ENCODE measurements at regions not wholly inside any gene's neighbourhood (a gene's known extent, or its start where the extent isn't known, plus 50 kb on each side); places are given as distances from the start of the nearest gene placed in this dataset.

GRCh38 chr5:107808671-107809137 lies 138.0 kb upstream of the EFNA5 start:
- peak; percentile 19 for DNase-seq

DNA sequence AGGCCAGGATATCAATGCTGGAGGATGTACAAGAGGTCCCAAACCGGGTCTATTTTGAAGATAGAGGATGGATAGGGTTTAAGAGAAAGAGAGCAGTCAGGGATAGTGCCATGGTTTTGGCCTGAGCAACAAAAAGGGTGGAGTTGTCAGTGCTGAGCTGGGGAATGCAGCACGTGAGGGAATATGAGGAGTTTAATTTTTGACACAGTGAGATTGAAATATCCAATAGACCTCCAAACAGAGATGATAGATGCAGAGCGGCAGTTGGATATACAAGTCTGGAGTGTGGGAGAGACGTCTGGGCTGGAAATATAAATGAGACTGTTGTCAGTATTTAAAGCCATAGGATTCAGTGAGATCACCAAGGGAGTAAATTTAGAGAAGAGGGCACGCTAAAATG lies 136.7 kb upstream of the EFNA5 start:
- no peak for DNase-seq

DNA sequence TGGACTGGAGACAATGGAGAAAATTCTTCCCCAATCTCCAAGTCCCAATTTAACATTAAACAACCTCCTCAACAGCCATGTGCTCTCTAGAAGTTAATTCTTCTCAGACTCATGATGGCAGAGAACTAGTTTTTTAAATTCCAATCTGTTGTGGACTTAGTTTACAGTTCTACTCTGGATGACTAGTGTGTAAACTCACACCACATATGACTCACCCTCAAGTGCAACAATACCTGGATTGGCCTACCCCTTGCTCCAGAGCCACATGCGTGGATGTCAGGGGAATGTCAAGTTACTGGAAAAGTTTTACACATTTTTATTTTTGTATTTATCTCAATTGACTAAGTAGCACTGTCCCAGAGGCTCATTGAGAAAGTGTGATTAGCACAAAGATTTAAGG lies 136.0 kb upstream of the EFNA5 start:
- DNase-seq = no peak

DNA sequence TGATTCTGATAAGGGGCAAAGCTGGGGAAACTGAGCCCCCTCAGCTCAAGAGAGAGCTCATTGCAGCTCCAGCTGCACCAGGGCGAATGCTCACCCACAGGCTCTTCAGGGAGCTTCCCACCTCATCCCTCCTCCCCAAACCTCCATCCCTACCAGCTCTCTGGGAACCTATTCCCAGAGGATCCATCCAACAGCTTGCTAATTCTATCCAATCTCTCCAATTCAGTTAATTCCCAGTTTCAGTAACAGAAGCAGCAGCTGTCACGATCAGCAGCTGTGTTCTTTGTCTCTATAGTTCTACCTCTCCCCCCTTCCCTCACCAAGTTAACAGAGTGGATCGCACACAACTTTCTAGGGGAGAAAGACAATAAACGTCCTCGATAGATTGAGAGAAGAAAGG lies 135.5 kb upstream of the EFNA5 start:
- peak; percentile 86 for DNase-seq

- peak; percentile 84 for DNase-seq
These were observed 135.1 kb upstream of the EFNA5 start for GRCh38 chr5:107805824-107806223.

DNA sequence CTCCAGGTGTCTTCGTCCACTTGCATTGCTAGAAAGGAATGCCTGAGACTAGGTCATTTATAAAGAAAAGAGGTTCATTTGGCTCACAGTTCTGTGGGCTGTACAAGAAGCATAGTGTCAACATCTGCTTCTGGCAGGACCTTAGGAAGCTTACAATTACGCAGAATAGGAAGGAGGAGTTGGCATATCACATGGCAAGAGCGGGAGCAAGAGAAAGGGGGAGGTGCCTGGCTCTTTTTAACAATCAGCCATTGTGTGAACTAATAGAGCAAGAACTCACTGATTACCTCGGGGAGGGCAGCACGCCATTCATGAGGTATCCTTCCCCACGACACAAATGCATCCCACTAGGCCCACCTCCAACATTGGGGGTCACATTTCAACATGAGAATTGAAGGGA lies 134.4 kb upstream of the EFNA5 start:
- DNase-seq = no peak

DNA sequence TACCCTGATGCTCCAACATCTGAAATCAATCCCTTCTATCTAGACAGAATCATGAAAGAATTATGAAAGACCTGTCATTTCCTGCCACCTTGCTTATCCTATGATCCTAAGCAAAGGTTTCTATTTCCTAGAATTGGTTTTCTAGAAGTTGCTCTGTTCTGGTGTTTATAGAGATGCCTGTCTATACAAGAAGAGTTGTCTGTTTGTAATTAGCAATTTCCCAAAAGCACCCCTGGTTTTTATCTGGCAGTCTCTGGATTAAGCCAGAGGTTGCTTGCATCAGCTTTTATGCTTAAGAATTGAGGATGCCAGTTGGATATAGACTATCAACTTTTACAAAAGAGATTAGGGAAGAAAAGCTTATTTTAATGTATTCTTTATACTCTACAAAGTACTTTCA lies 133.0 kb upstream of the EFNA5 start:
- DNase-seq = no peak

DNA sequence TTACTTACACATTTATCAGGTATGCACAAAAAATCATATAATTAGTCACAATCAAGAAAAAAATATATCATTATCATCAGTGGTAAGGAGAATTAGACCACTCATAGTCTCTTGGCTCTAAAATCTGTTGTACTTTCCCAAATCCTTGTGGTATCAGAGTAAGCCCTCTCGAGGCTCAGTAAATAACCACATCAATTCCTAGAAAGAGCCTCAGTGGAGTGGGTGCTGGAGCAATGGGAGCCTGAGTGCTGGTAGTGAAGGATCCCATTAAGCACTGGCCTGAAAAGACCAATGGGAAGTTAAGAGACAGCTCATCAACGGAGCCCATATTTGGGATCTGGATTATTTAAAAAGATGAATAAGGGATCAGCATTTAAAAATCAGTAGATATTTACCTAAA lies 130.3 kb upstream of the EFNA5 start:
- DNase-seq = no peak

DNA sequence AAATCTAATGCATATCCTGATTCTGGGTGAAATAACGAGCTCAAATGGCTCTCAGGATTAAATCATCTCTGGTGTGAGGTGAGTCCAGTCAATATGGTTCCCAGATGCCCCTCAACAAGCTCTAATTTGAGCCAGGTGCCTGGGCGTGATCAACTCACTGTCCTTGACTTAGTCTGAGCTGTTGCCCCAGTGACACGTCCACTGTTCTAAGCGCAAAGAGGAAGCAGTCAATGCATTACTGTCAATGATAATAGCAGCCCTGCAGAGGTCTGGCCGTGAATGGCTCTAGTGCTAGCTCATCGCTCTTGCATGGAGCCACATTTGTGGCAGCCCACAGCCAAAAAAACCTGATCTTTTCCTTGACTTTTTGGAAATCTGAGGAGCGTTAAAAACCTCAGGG lies 128.6 kb upstream of the EFNA5 start:
- DNase-seq = no peak

GRCh38 chr5:107796797-107797196 lies 126.1 kb upstream of the EFNA5 start:
- no peak for DNase-seq

DNA sequence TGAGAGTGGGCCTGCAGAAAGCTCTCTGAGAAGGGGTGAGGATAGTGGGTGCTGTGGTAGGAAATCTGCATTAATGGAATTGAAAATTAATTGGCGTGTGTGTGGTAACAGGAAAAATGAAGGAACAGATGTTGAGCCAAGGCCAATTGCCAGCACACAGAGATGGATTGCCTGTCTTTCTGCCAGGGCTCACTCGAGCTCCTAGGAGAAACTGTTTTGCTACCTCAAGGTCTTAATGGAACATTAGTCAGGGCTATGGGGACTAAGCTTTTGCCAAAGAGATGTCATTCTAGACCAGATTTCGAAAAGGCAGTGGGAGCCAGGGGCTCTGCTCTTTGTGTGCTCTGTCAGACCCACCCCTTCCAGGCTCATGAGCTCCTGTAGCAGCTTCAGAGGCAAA lies 124.0 kb upstream of the EFNA5 start:
- no peak for DNase-seq

- DNase-seq = no peak
These were observed 122.2 kb upstream of the EFNA5 start for GRCh38 chr5:107792940-107793339.

GRCh38 chr5:107790671-107791070 lies 119.9 kb upstream of the EFNA5 start:
- DNase-seq = no peak

GRCh38 chr5:107786424-107786823 lies 115.7 kb upstream of the EFNA5 start:
- DNase-seq = no peak

DNA sequence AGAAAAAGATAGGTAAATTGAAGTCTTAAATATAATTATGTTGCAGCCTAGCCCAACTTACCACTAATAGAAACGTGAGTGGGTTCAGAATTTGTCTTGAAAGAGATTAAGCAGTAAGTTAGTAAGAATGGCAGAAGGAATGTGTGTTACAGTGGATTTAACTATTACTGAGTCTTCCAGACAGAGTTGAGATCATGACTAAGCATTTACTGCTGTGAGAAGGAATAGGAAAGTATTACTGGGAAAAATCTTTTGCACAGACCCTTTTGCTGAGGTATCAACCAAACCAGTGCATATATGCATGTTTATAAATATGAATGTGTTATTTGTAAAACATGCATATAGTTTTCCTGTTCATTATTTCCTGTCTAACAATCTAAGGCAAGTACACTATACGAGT lies 112.8 kb upstream of the EFNA5 start:
- DNase-seq = no peak

GRCh38 chr5:107782561-107783169 lies 111.9 kb upstream of the EFNA5 start:
- no peak for DNase-seq

GRCh38 chr5:107781451-107781850 lies 110.7 kb upstream of the EFNA5 start:
- DNase-seq = no peak

DNA sequence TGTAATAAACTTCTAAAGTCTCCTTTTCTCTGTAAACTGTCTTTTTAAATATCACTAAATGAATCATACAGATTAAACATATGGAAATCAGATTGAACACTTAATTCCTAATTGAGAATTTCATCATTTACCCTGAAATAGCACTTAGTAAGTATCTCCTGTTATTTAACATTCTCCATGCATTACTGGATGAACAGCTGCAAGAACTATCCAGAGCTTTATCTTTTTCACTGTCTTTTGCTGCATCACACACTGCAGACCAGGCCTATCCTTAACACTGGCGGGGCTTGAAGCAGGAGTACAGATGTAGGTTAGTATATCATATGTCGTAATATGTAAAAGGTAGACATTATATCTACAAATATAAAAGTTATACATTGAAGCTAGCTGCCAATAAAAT lies 108.7 kb upstream of the EFNA5 start:
- DNase-seq = no peak

DNA sequence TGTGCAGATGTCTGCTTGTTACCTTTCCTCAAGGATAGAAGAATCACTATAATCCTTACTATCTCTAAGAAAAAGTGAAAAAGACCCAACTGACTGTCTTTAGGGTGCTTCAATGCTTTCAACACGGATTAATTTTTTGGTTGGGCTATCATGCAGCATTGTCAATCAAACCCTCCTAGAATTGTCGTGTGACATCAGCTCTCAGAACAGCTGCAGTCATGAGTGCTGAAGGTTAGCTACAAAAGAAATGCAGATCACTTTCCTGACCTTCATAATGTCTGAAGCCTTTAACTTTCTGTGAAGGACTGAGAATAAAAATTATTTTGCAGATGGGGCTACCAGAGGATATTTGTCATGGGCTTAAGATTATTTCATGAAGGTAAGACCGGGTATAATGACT lies 107.9 kb upstream of the EFNA5 start:
- DNase-seq = no peak

GRCh38 chr5:107776922-107777740 lies 106.4 kb upstream of the EFNA5 start:
- no peak for DNase-seq

GRCh38 chr5:107776506-107776905 lies 105.8 kb upstream of the EFNA5 start:
- DNase-seq = no peak

DNA sequence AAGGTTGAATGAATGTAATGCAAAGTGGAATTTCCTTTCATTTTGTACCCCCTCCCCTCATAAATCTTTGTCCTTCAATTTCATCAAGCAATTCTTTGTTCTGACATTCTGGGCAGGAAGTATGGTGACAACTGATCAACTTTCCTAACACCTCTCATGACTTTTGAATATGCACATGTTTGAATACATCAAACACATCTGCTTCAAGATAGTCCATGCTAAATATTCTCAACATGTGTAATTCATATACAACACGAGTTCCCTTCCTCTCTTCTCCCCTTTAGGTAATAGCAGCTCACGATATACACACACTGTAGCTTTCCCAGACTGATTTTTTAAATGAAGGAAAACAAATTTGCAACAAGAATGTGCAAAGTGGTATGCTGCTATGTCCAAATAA lies 103.6 kb upstream of the EFNA5 start:
- DNase-seq = no peak

DNA sequence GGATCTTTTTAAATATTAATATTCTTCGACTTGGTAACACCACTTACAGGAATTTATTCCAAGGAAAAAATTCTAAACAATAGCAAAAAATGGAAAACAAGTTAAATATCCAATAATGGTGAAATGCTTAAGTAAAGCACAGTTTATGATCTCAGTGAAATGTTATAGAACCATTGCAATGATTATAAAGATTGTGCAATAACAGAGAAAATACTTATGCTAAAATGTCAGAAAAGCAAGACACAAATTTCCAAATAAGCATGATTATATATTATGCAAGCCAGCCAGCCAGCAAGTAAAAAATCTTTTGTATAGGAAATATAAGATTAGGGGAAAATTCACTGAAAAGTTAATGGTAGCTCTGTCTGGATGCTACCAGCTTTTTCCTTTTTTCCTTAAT lies 102.7 kb upstream of the EFNA5 start:
- DNase-seq = no peak

DNA sequence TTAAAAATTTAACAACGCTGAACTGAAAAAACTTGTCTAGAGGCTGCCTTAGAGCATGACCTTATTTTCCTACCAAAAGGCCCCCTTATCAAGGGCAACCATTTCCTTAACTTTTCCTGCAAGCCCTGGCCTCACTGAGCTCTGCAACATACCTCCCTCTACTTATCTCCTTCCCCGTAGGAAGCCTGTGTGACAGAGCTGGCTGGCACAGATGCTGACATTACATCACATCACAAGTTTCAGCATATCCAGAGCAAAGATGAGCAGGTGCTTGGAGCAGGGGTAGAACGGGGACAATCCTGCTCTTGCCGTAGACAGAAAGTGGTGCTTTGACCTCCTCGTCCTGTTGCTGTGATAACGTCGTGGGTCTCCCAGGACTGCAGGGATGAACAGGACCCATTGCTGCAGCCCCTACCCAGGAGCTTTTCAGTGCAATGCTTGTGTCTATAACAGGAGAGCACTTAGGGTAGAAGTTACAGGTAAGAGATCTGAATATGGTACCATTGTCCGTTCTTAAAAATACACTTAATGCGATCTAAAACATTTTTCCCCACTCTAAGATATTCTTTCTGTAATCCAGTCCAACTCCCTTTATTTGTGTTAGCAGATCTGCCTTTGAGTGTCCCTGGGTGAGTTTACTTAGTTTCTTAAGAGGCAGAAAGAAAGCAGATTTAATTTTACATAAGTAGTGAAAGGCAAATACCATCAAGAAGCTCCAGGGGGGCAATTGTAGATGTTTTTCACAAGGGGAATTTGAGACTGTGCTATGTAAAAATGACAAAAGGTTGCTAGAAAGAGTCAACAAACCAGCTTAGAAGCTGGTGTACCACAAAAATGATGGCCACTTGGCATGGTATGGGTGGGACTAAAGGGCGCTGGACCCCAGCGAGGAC lies 101.9 kb upstream of the EFNA5 start:
- no peak for DNase-seq

All from NCI-H1105 treated with DMSO at 0.1 percent for 48 hours (cell line).